Natural killer cell (primary cell): ENCODE measurements at regions not wholly inside any gene's neighbourhood (a gene's known extent, or its start where the extent isn't known, plus 50 kb on each side); places are given as distances from the start of the nearest gene placed in this dataset.

Experiments
- ATAC-seq, 3 donors: fragments of 150-1000 bp in 2 of 3; fragments of 200-7000 bp in 1 of 3; cut with Tn5 transposase; 1 replicate in 1 of 3; 2 replicates in 2 of 3; pipeline ENCODE4 v1.10.0; 2021; ENCODE audit warnings: mild to moderate bottlenecking in 2 of 3, moderate library complexity in 2 of 3
- DNase-seq, 2 donors: peaks; one replicate each; pipeline versions ENCODE4 v3.0.0 to v3.0.0-alpha.2; 2013 to 2021; ENCODE audit warnings: mixed read lengths in 1 of 2
- H3K27ac ChIP-seq: one replicate; pipeline ENCODE4 v1.5.1; 2013; ENCODE audit warnings: mild to moderate bottlenecking, low read length
- H3K27me3 ChIP-seq: one replicate; pipeline ENCODE4 v1.6.1; 2013; ENCODE audit warnings: low read length; ENCODE audit not compliant: control insufficient read depth, insufficient read depth
- H3K36me3 ChIP-seq: one replicate; pipeline ENCODE4 v1.6.1; 2013; ENCODE audit warnings: low read length; ENCODE audit not compliant: control insufficient read depth, insufficient read depth
- H3K4me1 ChIP-seq: one replicate; pipeline ENCODE4 v1.6.1; 2013; ENCODE audit warnings: low read length; ENCODE audit not compliant: control insufficient read depth, insufficient read depth
- H3K4me3 ChIP-seq: one replicate; pipeline ENCODE4 v1.5.1; 2013; ENCODE audit warnings: low read length
- H3K9me3 ChIP-seq: one replicate; pipeline ENCODE4 v1.6.1; 2013; ENCODE audit warnings: low read length; ENCODE audit not compliant: control insufficient read depth, insufficient read depth
- H3K27ac Mint-ChIP-seq, 2 donors: one replicate each; pipeline ENCODE4 v1.8.0; 2022; ENCODE audit warnings: mild to moderate bottlenecking in 2 of 2, mixed read lengths in 2 of 2, moderate library complexity in 1 of 2
- H3K27me3 Mint-ChIP-seq, 2 donors: one replicate each; pipeline ENCODE4 v1.8.0; 2022; ENCODE audit warnings: low read depth in 2 of 2, mixed read lengths in 2 of 2
- H3K36me3 Mint-ChIP-seq: one replicate; pipeline ENCODE4 v1.8.0; 2022; ENCODE audit warnings: mixed read lengths
- H3K4me1 Mint-ChIP-seq, 2 donors: one replicate each; pipeline ENCODE4 v1.8.0; 2022; ENCODE audit warnings: mixed read lengths in 2 of 2
- H3K4me3 Mint-ChIP-seq: one replicate; pipeline ENCODE4 v1.8.0; 2022; ENCODE audit warnings: mild to moderate bottlenecking, moderate library complexity, mixed read lengths
- H3K9me3 Mint-ChIP-seq, 2 donors: one replicate each; pipeline ENCODE4 v1.8.0; 2022; ENCODE audit warnings: mixed read lengths in 2 of 2
- CTCF ChIP-seq: fragments of 200-600 bp; IDR thresholded peaks from one replicate; pipeline ENCODE4 v1.8.0; 2022; ENCODE audit warnings: antibody characterized with exemption
- WGBS: methylation state at CpG from one replicate; pipeline ENCODE4 v1.1.7; 2013; ENCODE audit warnings: missing lambda C conversion rate; ENCODE audit not compliant: insufficient coverage; 5-methylcytosine and 5-hydroxymethylcytosine counted together
- intact Hi-C: fragments of 100-400 bp; cut with micrococcal nuclease; formaldehyde crosslinking; loops from one replicate; pipeline ENCODE4 v1.14.2; 2022

GRCh38 chr12:88251798-88252197 is 109.7 kb downstream of the TMTC3 start:
- no peaks in the 10 kb centered on the region for H3K36me3 Mint-ChIP-seq
- DNase-seq: no peak
- H3K4me1 Mint-ChIP-seq: no peaks in the 10 kb centered on the region
- no peaks in the 10 kb centered on the region for H3K36me3 ChIP-seq
- H3K27ac ChIP-seq: no peak overlapping the region
- no peaks in the 10 kb centered on the region for H3K4me1 ChIP-seq
- ATAC-seq: no peak
- no peak overlapping the region for H3K27ac Mint-ChIP-seq
- no peak for TF ChIP-seq CTCF
- no peaks in the 10 kb centered on the region for H3K27me3 ChIP-seq
- H3K4me3 ChIP-seq: no peak overlapping the region
- intact Hi-C loops: no loop called here
- no peaks in the 10 kb centered on the region for H3K27me3 Mint-ChIP-seq
- H3K9me3 ChIP-seq: no peaks in the 10 kb centered on the region
- peaks cover 7 to 9% of the 10 kb centered on the region in 2 donors for H3K9me3 Mint-ChIP-seq
- no peak overlapping the region for H3K4me3 Mint-ChIP-seq

DNA sequence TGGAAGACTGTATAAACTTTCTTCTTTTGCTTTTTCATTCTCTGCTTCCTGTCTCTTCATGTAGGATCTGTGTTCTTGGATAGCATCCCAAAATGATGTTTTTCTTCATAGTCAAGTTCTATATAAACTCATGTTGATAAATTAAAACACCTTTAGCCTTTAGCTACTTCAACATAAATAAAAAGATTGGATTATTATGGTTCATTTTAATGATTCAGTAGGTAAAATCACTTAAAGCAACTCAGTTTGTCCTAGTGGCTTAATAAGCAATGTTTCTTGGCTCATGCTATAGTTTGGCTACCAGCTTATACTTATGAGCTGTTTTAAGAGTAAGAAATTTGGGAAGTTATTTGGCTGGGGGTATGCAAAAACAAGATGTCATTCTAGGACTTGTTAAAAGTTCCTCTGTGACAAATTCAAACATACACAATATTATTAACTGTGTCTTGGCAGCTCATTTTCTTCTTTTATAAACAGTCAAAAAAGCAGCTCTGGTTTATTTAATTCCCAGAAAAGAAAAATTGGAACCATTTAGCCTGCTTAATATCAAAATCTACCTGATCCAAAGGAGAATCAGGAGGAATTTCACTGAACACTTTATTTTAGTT is 111.4 kb downstream of the TMTC3 start:
- H3K36me3 ChIP-seq: no peaks in the 10 kb centered on the region
- H3K27me3 ChIP-seq: no peaks in the 10 kb centered on the region
- Mint-ChIP-seq H3K27ac (no peak overlapping the region), H3K4me3 (no peak overlapping the region), H3K36me3 (no peaks in the 10 kb centered on the region), H3K4me1 (no peaks in the 10 kb centered on the region), H3K9me3 (peaks cover 7 to 9% of the 10 kb centered on the region in 2 donors), H3K27me3 (no peaks in the 10 kb centered on the region)
- no peak for ATAC-seq
- intact Hi-C loops: no loop called here
- H3K4me1 ChIP-seq: no peaks in the 10 kb centered on the region
- no peak overlapping the region for H3K27ac ChIP-seq
- no peak for TF ChIP-seq CTCF
- no peak overlapping the region for H3K4me3 ChIP-seq
- H3K9me3 ChIP-seq: no peaks in the 10 kb centered on the region
- no peak for DNase-seq

DNA sequence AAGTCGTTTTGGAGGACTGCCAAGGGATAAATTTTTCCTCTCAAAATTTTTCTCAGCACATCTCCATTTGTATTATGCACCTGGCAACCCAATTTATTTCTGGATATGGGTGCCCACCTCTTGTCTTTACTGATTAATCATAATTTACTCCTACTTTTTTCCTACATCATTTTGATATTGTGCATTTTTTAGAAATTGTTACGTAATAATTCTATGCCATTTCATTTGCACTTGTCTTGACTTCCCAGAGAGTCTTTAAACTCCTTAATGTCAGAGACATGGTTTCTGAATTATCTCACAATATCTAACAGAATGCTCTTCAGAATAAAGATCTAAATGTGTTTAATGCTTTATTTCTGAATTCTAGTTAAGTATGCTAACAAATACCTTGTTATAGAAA is 113.1 kb downstream of the TMTC3 start:
- Mint-ChIP-seq H3K27me3 (no peaks in the 10 kb centered on the region), H3K9me3 (peaks cover 4 to 8% of the 10 kb centered on the region in 2 donors), H3K4me1 (no peaks in the 10 kb centered on the region), H3K4me3 (no peak overlapping the region), H3K36me3 (no peaks in the 10 kb centered on the region), H3K27ac (no peak overlapping the region)
- no peaks in the 10 kb centered on the region for H3K9me3 ChIP-seq
- intact Hi-C loops: no loop called here
- no peaks in the 10 kb centered on the region for H3K27me3 ChIP-seq
- ATAC-seq (no peak), DNase-seq (no peak)
- H3K4me3 ChIP-seq: no peak overlapping the region
- H3K27ac ChIP-seq: no peak overlapping the region
- no peaks in the 10 kb centered on the region for H3K4me1 ChIP-seq
- H3K36me3 ChIP-seq: no peaks in the 10 kb centered on the region
- 100% methylated on average over 1 of the region's 2 CpGs for WGBS
- TF ChIP-seq CTCF: no peak

- Mint-ChIP-seq H3K9me3 (peaks cover 4 to 8% of the 10 kb centered on the region in 2 donors), H3K36me3 (no peaks in the 10 kb centered on the region), H3K27ac (no peak overlapping the region), H3K27me3 (no peaks in the 10 kb centered on the region), H3K4me3 (no peak overlapping the region), H3K4me1 (no peaks in the 10 kb centered on the region)
- no peak for TF ChIP-seq CTCF
- intact Hi-C loops: no loop called here
- Histone ChIP-seq H3K36me3 (no peaks in the 10 kb centered on the region), H3K27me3 (no peaks in the 10 kb centered on the region), H3K27ac (no peak overlapping the region), H3K4me3 (no peak overlapping the region), H3K9me3 (no peaks in the 10 kb centered on the region), H3K4me1 (no peaks in the 10 kb centered on the region)
- DNase-seq (no peak), ATAC-seq (no peak)
Observed at GRCh38 chr12:88255847-88256246, 113.7 kb downstream of the TMTC3 start.
